Memory B cell (primary cell): ENCODE measurements at regions not wholly inside any gene's neighbourhood (a gene's known extent, or its start where the extent isn't known, plus 50 kb on each side); places are given as distances from the start of the nearest gene placed in this dataset.
A peak's percentile ranks its signal among the peaks of the same experiment; 100 is the strongest.
"Not testable (repeated sequence)": the region's sequence is repeated elsewhere in the genome, so short reads cannot be mapped to it uniquely, and the experiment has no call there.

Source experiments
- ATAC-seq: fragments of 150-1000 bp; cut with Tn5 transposase; 2 replicates; pipeline ENCODE4 v1.10.0; 2021; ENCODE audit warnings: low read depth, mild to moderate bottlenecking, moderate library complexity
- DNase-seq, 2 donors: peaks; one replicate each; pipeline ENCODE4 v3.0.0; 2022; ENCODE audit warnings: low spot score in 2 of 2
- H3K27ac Mint-ChIP-seq: one replicate; pipeline ENCODE4 v1.8.0; 2022; ENCODE audit warnings: mild to moderate bottlenecking, moderate library complexity, mixed read lengths
- H3K27me3 Mint-ChIP-seq: one replicate; pipeline ENCODE4 v1.8.0; 2022; ENCODE audit warnings: mixed read lengths
- H3K36me3 Mint-ChIP-seq: one replicate; pipeline ENCODE4 v1.8.0; 2022; ENCODE audit warnings: mild to moderate bottlenecking, mixed read lengths
- H3K4me1 Mint-ChIP-seq: one replicate; pipeline ENCODE4 v1.8.0; 2022; ENCODE audit warnings: mixed read lengths
- H3K4me3 Mint-ChIP-seq: one replicate; pipeline ENCODE4 v1.8.0; 2022; ENCODE audit warnings: mild to moderate bottlenecking, moderate library complexity, mixed read lengths
- H3K9me3 Mint-ChIP-seq: one replicate; pipeline ENCODE4 v1.8.0; 2022; ENCODE audit warnings: mixed read lengths

DNA sequence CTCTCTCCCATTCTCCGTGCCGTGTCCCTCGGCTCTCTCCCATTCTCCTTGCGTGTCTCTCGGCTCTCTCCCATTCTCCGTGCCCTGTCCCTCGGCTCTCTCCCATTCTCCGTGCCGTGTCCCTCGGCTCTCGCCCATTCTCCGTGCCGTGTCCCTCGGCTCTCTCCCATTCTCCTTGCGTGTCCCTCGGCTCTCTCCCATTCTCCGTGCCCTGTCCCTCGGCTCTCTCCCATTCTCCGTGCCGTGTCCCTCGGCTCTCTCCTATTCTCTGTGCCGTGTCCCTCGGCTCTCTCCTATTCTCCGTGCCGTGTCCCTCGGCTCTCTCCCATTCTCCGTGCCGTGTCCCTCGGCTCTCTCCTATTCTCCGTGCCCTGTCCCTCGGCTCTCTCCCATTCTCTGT lies 94.6 kb upstream of the FRG1 start:
- not testable (repeated sequence) for H3K9me3 Mint-ChIP-seq, H3K27ac Mint-ChIP-seq, DNase-seq, H3K4me3 Mint-ChIP-seq, H3K27me3 Mint-ChIP-seq, H3K4me1 Mint-ChIP-seq, ATAC-seq, H3K36me3 Mint-ChIP-seq

GRCh38 chr4:189846608-189847007 lies 94.1 kb upstream of the FRG1 start:
- not testable (repeated sequence) for H3K27me3 Mint-ChIP-seq, H3K36me3 Mint-ChIP-seq

GRCh38 chr4:189848672-189849071 lies 92.0 kb upstream of the FRG1 start:
- DNase-seq, H3K27ac Mint-ChIP-seq, H3K4me3 Mint-ChIP-seq, ATAC-seq, H3K4me1 Mint-ChIP-seq, H3K9me3 Mint-ChIP-seq, H3K27me3 Mint-ChIP-seq, H3K36me3 Mint-ChIP-seq: not testable (repeated sequence)

More at GRCh38 chr4:189846608-189847007, 94.1 kb upstream of the FRG1 start:
- ATAC-seq, DNase-seq, H3K9me3 Mint-ChIP-seq, H3K4me1 Mint-ChIP-seq, H3K27ac Mint-ChIP-seq, H3K4me3 Mint-ChIP-seq: not testable (repeated sequence)

GRCh38 chr4:189850239-189850856 lies 90.3 kb upstream of the FRG1 start:
- H3K27ac Mint-ChIP-seq: no peak overlapping the region
- no peak for ATAC-seq

GRCh38 chr4:189858435-189858834 lies 82.2 kb upstream of the FRG1 start:
- no peak overlapping the region for H3K4me3 Mint-ChIP-seq
- no peak overlapping the region for H3K27ac Mint-ChIP-seq
- H3K27me3 Mint-ChIP-seq: no peaks in the 10 kb centered on the region
- peaks cover 13% of the 10 kb centered on the region for H3K36me3 Mint-ChIP-seq
- peaks cover 2% of the 10 kb centered on the region for H3K4me1 Mint-ChIP-seq
- ATAC-seq (no peak), DNase-seq (no peak)
- peaks cover 8% of the 10 kb centered on the region for H3K9me3 Mint-ChIP-seq

More at GRCh38 chr4:189850239-189850856, 90.3 kb upstream of the FRG1 start:
- H3K27me3 Mint-ChIP-seq: no peaks in the 10 kb centered on the region
- DNase-seq: no peak
- H3K9me3 Mint-ChIP-seq: peaks cover 12% of the 10 kb centered on the region
- peaks cover 10% of the 10 kb centered on the region for H3K36me3 Mint-ChIP-seq
- H3K4me1 Mint-ChIP-seq: no peaks in the 10 kb centered on the region
- H3K4me3 Mint-ChIP-seq: no peak overlapping the region

GRCh38 chr4:189861101-189861500 lies 79.6 kb upstream of the FRG1 start:
- Mint-ChIP-seq H3K27ac (no peak overlapping the region), H3K4me3 (no peak overlapping the region), H3K4me1 (peaks cover 2% of the 10 kb centered on the region), H3K36me3 (peaks cover 2% of the 10 kb centered on the region), H3K9me3 (no peaks in the 10 kb centered on the region), H3K27me3 (no peaks in the 10 kb centered on the region)
- no peak for ATAC-seq
- no peak for DNase-seq

DNA sequence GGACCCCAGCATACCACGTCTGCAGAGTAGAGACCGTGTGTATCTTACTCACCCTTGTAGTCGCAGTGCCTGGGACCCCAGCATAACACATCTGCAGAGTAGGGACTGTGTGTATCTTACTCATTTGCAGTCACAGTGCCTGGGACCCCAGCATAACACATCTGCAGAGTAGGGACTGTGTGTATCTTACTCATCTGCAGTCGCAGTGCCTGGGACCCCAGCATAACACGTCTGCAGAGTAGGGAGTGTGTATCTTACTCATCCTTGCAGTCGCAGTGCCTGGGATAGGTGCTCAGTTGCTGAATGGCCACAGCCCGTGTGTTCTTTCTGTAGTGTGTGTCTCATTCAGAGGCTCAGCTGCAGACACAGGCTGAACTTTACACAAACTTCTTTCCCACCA lies 71.4 kb upstream of the FRG1 start:
- no peak overlapping the region for H3K4me3 Mint-ChIP-seq
- H3K9me3 Mint-ChIP-seq: no peaks in the 10 kb centered on the region
- no peaks in the 10 kb centered on the region for H3K27me3 Mint-ChIP-seq
- no peak overlapping the region for H3K27ac Mint-ChIP-seq
- H3K4me1 Mint-ChIP-seq: no peaks in the 10 kb centered on the region
- H3K36me3 Mint-ChIP-seq: peaks cover 2% of the 10 kb centered on the region
- ATAC-seq: no peak
- no peak for DNase-seq

DNA sequence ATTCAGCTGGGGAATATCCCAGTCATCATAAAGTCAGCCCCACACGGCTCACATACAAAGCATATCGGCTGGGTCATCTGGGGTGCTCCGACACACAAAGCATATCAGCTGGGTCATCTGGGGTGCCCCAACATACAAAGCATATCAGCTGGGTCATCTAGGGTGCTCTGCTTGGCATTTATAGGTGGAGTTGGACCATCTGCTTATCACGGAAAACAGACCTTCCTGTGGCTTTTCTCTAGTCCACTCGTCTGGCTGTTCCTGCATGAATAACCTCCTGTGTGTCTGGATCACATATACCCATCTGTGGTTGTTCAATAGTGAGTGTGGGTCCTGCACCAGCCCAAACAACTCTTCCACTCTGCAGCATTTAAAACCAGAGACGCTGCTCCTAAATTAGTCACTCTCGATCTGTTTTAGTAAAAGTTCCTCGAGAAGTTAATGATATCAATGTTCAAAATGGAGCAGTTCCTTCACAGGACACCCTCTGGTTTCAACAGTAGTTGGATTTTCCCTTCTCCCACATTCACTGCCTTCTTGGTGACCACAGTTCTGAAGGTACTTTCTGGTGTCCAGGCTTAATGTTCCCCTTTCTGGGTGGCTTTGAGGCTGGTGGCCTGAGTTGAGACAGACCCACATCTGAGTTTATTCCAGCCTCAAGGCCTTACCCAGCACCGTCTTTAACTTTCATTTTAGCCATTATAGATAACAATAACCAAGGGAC lies 70.0 kb upstream of the FRG1 start:
- Mint-ChIP-seq H3K4me1 (no peaks in the 10 kb centered on the region), H3K36me3 (peaks cover 2% of the 10 kb centered on the region), H3K9me3 (no peaks in the 10 kb centered on the region), H3K4me3 (no peak overlapping the region), H3K27me3 (no peaks in the 10 kb centered on the region), H3K27ac (no peak overlapping the region)
- DNase-seq: no peak
- no peak for ATAC-seq

DNA sequence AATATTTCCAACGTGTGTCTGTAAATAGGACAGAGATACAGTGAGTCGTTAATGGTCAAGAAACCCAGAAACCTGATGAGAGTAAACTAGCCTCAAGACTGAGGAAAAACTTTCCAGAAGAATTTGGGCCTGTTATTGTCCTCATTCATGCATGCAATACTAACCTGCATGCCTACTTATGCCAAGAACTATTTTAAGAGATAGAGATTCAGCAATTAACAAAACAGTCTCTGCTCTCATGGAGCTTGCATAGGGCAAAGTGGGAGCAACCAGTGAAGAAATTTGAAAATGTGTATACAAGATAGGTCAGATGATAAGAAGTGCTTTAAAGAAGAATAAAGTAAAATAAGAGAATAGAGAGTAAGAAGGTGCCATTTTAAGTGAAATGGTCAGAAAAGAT lies 66.1 kb upstream of the FRG1 start:
- DNase-seq: no peak
- no peaks in the 10 kb centered on the region for H3K9me3 Mint-ChIP-seq
- no peaks in the 10 kb centered on the region for H3K27me3 Mint-ChIP-seq
- ATAC-seq: no peak
- H3K27ac Mint-ChIP-seq: no peak overlapping the region
- no peak overlapping the region for H3K4me3 Mint-ChIP-seq
- H3K4me1 Mint-ChIP-seq: no peaks in the 10 kb centered on the region
- H3K36me3 Mint-ChIP-seq: peaks cover 4% of the 10 kb centered on the region

- ATAC-seq, H3K4me1 Mint-ChIP-seq, H3K4me3 Mint-ChIP-seq, H3K9me3 Mint-ChIP-seq, H3K27me3 Mint-ChIP-seq, H3K36me3 Mint-ChIP-seq, H3K27ac Mint-ChIP-seq: not testable (repeated sequence)
- peak; percentile 21 to 43 for DNase-seq
Observed at GRCh38 chr4:189881190-189881589, 59.5 kb upstream of the FRG1 start.

DNA sequence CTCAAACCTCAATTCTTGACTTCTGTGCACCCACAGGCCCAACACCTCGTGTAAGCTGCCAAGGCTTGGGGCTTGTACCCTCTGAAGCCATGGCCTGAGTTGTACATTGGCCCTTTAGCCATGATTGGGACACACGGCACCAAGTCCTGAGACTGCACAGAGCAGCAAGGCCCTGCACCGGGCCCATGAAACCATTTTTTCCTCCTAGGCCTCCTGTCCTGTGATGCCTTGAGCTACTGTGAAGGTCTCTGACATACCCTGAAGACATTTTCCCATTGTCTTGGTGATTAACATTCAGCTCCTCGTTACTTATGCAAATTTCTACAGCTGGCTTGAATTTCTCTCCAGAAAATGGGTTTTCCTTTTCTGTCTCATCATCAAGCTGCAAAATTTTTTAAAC lies 52.3 kb upstream of the FRG1 start:
- peaks cover 13% of the 10 kb centered on the region for H3K36me3 Mint-ChIP-seq

More for the DNA sequence above, 52.3 kb upstream of the FRG1 start:
- H3K9me3 Mint-ChIP-seq, H3K27ac Mint-ChIP-seq, DNase-seq, H3K4me1 Mint-ChIP-seq, ATAC-seq, H3K4me3 Mint-ChIP-seq, H3K27me3 Mint-ChIP-seq: not testable (repeated sequence)
